H1 (cell line): ENCODE measurements at regions not wholly inside any gene's neighbourhood (a gene's known extent, or its start where the extent isn't known, plus 50 kb on each side); places are given as distances from the start of the nearest gene placed in this dataset.

ENCODE experiments used
- CTCF ChIA-PET: fragments of 300-600 bp; sonication (Branson Sonifier 250); formaldehyde crosslinking; loops from one replicate; lab custom pipeline; 2021; ENCODE audit not compliant: partially characterized antibody; lab: Charles Lee
- POLR2A ChIA-PET: fragments of 300-600 bp; sonication (Branson Sonifier 250); formaldehyde crosslinking; loops from one replicate; lab custom pipeline; 2021; ENCODE audit warnings: inconsistent platforms; ENCODE audit not compliant: partially characterized antibody; lab: Charles Lee
- DNase-seq, 2 experiments: peaks; one replicate each; pipeline versions ENCODE4 v3.0.0 to v3.0.0-alpha.2; 2010 to 2022; ENCODE audit warnings: low spot score in 2 of 2, low read depth in 1 of 2, mixed read lengths in 1 of 2
- FAIRE-seq: peaks from 2 replicates; lab custom pipeline; 2011; peaks lifted over from hg19 to GRCh38; lab: Jason Lieb, UNC
- H2AFZ ChIP-seq: 2 replicates; pipeline ENCODE4 v1.8.1; 2012; ENCODE audit warnings: low read length, inconsistent platforms
- H2AK5ac ChIP-seq: 2 replicates; pipeline ENCODE4 v1.6.1; 2013; ENCODE audit warnings: low read depth, low read length
- H2BK120ac ChIP-seq: replicated peaks from 2 replicates; pipeline ENCODE3; 2013; ENCODE audit warnings: low read depth, low read length, inconsistent platforms
- H2BK12ac ChIP-seq: 2 replicates; pipeline ENCODE4 v1.6.1; 2013; ENCODE audit warnings: low read depth, low read length
- H2BK15ac ChIP-seq: 2 replicates; pipeline ENCODE4 v1.6.1; 2013; ENCODE audit warnings: low read length
- H2BK20ac ChIP-seq: 2 replicates; pipeline ENCODE4 v1.6.1; 2013; ENCODE audit warnings: low read length
- H2BK5ac ChIP-seq: 2 replicates; pipeline ENCODE4 v1.6.1; 2013; ENCODE audit warnings: low read depth, low read length
- H3K14ac ChIP-seq: 2 replicates; pipeline ENCODE4 v1.6.1; 2013; ENCODE audit warnings: inconsistent platforms; ENCODE audit not compliant: insufficient read length
- H3K18ac ChIP-seq: 2 replicates; pipeline ENCODE4 v1.6.1; 2013; ENCODE audit warnings: low read length; ENCODE audit errors: extremely low read depth
- H3K23ac ChIP-seq: 2 replicates; pipeline ENCODE4 v1.6.1; 2013; ENCODE audit warnings: inconsistent platforms; ENCODE audit not compliant: insufficient read length
- H3K23me2 ChIP-seq: 2 replicates; pipeline ENCODE4 v1.6.1; 2013; ENCODE audit warnings: low read depth, low read length
- H3K27ac ChIP-seq: 2 replicates; pipeline ENCODE4 v1.6.1; 2011; ENCODE audit warnings: low read depth, low read length, inconsistent platforms
- H3K27me3 ChIP-seq, 4 experiments: replicated peaks in 1 of 4; 1 replicate in 1 of 4; 2 replicates in 3 of 4; pipeline versions ENCODE4 v1.6.1 to v1.8.1; 2011 to 2013; ENCODE audit warnings: low read length in 3 of 4, mild to moderate bottlenecking in 3 of 4, inconsistent platforms in 2 of 4, mixed read lengths in 2 of 4, moderate library complexity in 1 of 4; ENCODE audit not compliant: control insufficient read depth in 3 of 4, insufficient read depth in 3 of 4; ENCODE audit errors: extremely low read depth in 1 of 4
- H3K36me3 ChIP-seq, 4 experiments: 2 replicates each; pipeline versions ENCODE4 v1.6.1 to v1.8.1; 2011 to 2013; ENCODE audit warnings: mild to moderate bottlenecking in 4 of 4, low read length in 3 of 4, moderate library complexity in 2 of 4, control low read depth in 1 of 4, inconsistent platforms in 1 of 4; ENCODE audit not compliant: insufficient read depth in 4 of 4, control insufficient read depth in 2 of 4
- H3K4ac ChIP-seq: replicated peaks from 2 replicates; pipeline ENCODE3; 2013; ENCODE audit warnings: low read length, low read depth, mixed read lengths, inconsistent platforms; ENCODE audit not compliant: insufficient read length
- H3K4me1 ChIP-seq, 4 experiments: replicated peaks in 1 of 4; 1 replicate in 1 of 4; 2 replicates in 3 of 4; pipeline versions ENCODE4 v1.6.1 to v1.8.1; 2011 to 2013; ENCODE audit warnings: low read length in 3 of 4, inconsistent platforms in 2 of 4, mixed read lengths in 1 of 4; ENCODE audit not compliant: insufficient read depth in 4 of 4, control insufficient read depth in 3 of 4
- H3K4me2 ChIP-seq, 2 experiments: 2 replicates each; pipeline versions ENCODE4 v1.6.1 to v1.8.1; 2011 to 2013; ENCODE audit warnings: low read depth in 2 of 2, low read length in 2 of 2, control low read depth in 1 of 2, inconsistent platforms in 1 of 2, mild to moderate bottlenecking in 1 of 2; ENCODE audit not compliant: insufficient read depth in 1 of 2
- H3K4me3 ChIP-seq, 4 experiments: fragments of 200-600, 300-600 bp in 1 of 4; sonication (generic), shearing (Covaris generic), sonication (Bioruptor Twin) in 1 of 4; 2 replicates each; pipeline versions ENCODE4 v1.5.1 to v1.8.1; 2011 to 2016; ENCODE audit warnings: low read length in 4 of 4, low read depth in 3 of 4, control low read depth in 2 of 4, inconsistent platforms in 2 of 4, mild to moderate bottlenecking in 2 of 4, mixed read lengths in 1 of 4, moderate library complexity in 1 of 4; ENCODE audit not compliant: insufficient read depth in 2 of 4; ENCODE audit errors: extremely low read depth in 1 of 4
- H3K56ac ChIP-seq: replicated peaks from 2 replicates; pipeline ENCODE3; 2013; ENCODE audit warnings: low read depth, mild to moderate bottlenecking, mixed read lengths, low read length, inconsistent platforms; ENCODE audit not compliant: insufficient read length
- H3K79me1 ChIP-seq: 2 replicates; pipeline ENCODE4 v1.6.1; 2013; ENCODE audit warnings: low read depth, low read length, control low read depth
- H3K79me2 ChIP-seq, 2 experiments: 2 replicates each; pipeline versions ENCODE4 v1.6.1 to v1.8.1; 2012 to 2013; ENCODE audit warnings: low read length in 2 of 2, mild to moderate bottlenecking in 2 of 2, inconsistent platforms in 1 of 2; ENCODE audit not compliant: insufficient read depth in 2 of 2, control insufficient read depth in 1 of 2
- H3K9ac ChIP-seq, 4 experiments: replicated peaks in 1 of 4; 1 replicate in 1 of 4; 2 replicates in 3 of 4; pipeline versions ENCODE4 v1.6.1 to v1.8.1; 2011 to 2013; ENCODE audit warnings: low read depth in 3 of 4, low read length in 3 of 4, control low read depth in 2 of 4, mild to moderate bottlenecking in 2 of 4, moderate library complexity in 2 of 4, inconsistent platforms in 1 of 4; ENCODE audit errors: extremely low read depth in 1 of 4
- H3K9me3 ChIP-seq, 2 experiments: 2 replicates each; pipeline versions ENCODE4 v1.6.1 to v1.8.1; 2012 to 2013; ENCODE audit warnings: mild to moderate bottlenecking in 2 of 2, moderate library complexity in 2 of 2, control low read depth in 1 of 2, inconsistent platforms in 1 of 2, low read depth in 1 of 2, low read length in 1 of 2, mixed read lengths in 1 of 2; ENCODE audit not compliant: insufficient read depth in 2 of 2
- H4K20me1 ChIP-seq, 2 experiments: replicated peaks in 1 of 2; 2 replicates each; pipeline versions ENCODE3 to v1.8.1; 2011 to 2013; ENCODE audit warnings: inconsistent platforms in 2 of 2, low read length in 2 of 2, mild to moderate bottlenecking in 1 of 2; ENCODE audit not compliant: insufficient read depth in 2 of 2, control insufficient read depth in 1 of 2
- H4K5ac ChIP-seq: 2 replicates; pipeline ENCODE4 v1.6.1; 2013; ENCODE audit warnings: low read length, low read depth, mixed read lengths, inconsistent platforms; ENCODE audit not compliant: insufficient read length
- H4K8ac ChIP-seq: 2 replicates; pipeline ENCODE4 v1.8.0; 2013; ENCODE audit warnings: mild to moderate bottlenecking, moderate library complexity, low read length, inconsistent platforms; ENCODE audit not compliant: insufficient read depth; ENCODE audit errors: extremely low read depth
- H4K91ac ChIP-seq: replicated peaks from 2 replicates; pipeline ENCODE3; 2013; ENCODE audit warnings: low read length, mixed read lengths, inconsistent platforms; ENCODE audit not compliant: insufficient read length
- ASH2L ChIP-seq: fragments of 200-600, 300-600 bp; sonication (generic); IDR thresholded peaks from one replicate; pipeline ENCODE4 v1.7.1; 2017; ENCODE audit warnings: low read length
- ATF2 ChIP-seq: IDR thresholded peaks from 2 replicates; pipeline ENCODE4 v1.6.1; 2012; ENCODE audit warnings: low read length, inconsistent platforms
- CHD1 ChIP-seq: IDR thresholded peaks from 2 replicates; pipeline ENCODE4 v1.6.1; 2012; ENCODE audit warnings: low read depth, low read length, improper control_type of control experiment
- CTBP2 ChIP-seq: IDR thresholded peaks from 2 replicates; pipeline ENCODE4 v1.7.0; 2011; ENCODE audit warnings: borderline replicate concordance, mild to moderate bottlenecking, moderate library complexity, mixed read lengths, low read length; ENCODE audit not compliant: insufficient read depth, insufficient read length
- E2F6 ChIP-seq: IDR thresholded peaks from 2 replicates; pipeline ENCODE4 v1.6.1; 2012; ENCODE audit warnings: inconsistent platforms
- EZH2 ChIP-seq: fragments of 200-600 bp; sonication (generic); IDR thresholded peaks from 2 replicates; pipeline ENCODE4 v1.7.1; 2012; ENCODE audit warnings: low read depth, mild to moderate bottlenecking, moderate library complexity, low read length, inconsistent platforms; ENCODE audit not compliant: severe bottlenecking
- POLR2A ChIP-seq, 2 experiments: IDR thresholded peaks; 1 replicate in 1 of 2; 2 replicates in 1 of 2; pipeline ENCODE4 v1.6.1; 2011; ENCODE audit warnings: low read depth in 2 of 2, low read length in 2 of 2, mild to moderate bottlenecking in 2 of 2; ENCODE audit errors: control extremely low read depth in 1 of 2
- RBBP5 ChIP-seq: IDR thresholded peaks from 2 replicates; pipeline ENCODE4 v1.7.1; 2012; ENCODE audit warnings: low read depth, mild to moderate bottlenecking, inconsistent platforms, low read length, moderate library complexity, borderline replicate concordance
- RFX5 ChIP-seq: IDR thresholded peaks from 2 replicates; pipeline ENCODE4 v1.6.1; 2011; ENCODE audit warnings: low read depth, low read length, improper control_type of control experiment, borderline replicate concordance
- SIN3A ChIP-seq, 2 experiments: IDR thresholded peaks in 1 of 2; conservative IDR thresholded peaks in 1 of 2; 2 replicates each; pipeline ENCODE4 v1.6.1; 2011 to 2012; ENCODE audit warnings: low read length in 2 of 2, improper control_type of control experiment in 1 of 2, low read depth in 1 of 2, mild to moderate bottlenecking in 1 of 2
- SP2 ChIP-seq: IDR thresholded peaks from 2 replicates; pipeline ENCODE4 v1.6.1; 2012; ENCODE audit warnings: mild to moderate bottlenecking, low read length, inconsistent platforms
- TEAD4 ChIP-seq: IDR thresholded peaks from 2 replicates; pipeline ENCODE4 v1.6.1; 2012; ENCODE audit warnings: low read depth, low read length, inconsistent platforms, mixed read lengths

- Histone ChIP-seq H3K36me3 (no peaks in the 10 kb centered on the region), H3K4me2 (no peak overlapping the region), H3K27me3 (no peaks in the 10 kb centered on the region), H3K4me3 (no peak overlapping the region), H3K9me3 (no peaks in the 10 kb centered on the region), H4K20me1 (no peaks in the 10 kb centered on the region), H3K4me1 (0 out of 7 replicates have a peak, but pooled peaks cover 0 to 3% (median 0%) of the 10 kb centered on the region in 4 experiments), H2BK15ac (no peak overlapping the region), H4K91ac (no peak overlapping the region), H3K4ac (no peak overlapping the region), H3K18ac (no peak overlapping the region), H3K79me2 (no peaks in the 10 kb centered on the region), H2BK12ac (no peak overlapping the region), H3K79me1 (no peaks in the 10 kb centered on the region; the same call in 1 of the 2 replicates), H3K9ac (no peak overlapping the region), H2BK5ac (no peak overlapping the region), H4K5ac (no peak overlapping the region), H2BK120ac (no peak overlapping the region), H2AFZ (0 out of 2 replicates have a peak overlapping the region, but pooled peaks have one; percentile 48), H3K23me2 (no peaks in the 10 kb centered on the region), H3K56ac (no peak overlapping the region), H2BK20ac (no peak overlapping the region), H3K27ac (no peak overlapping the region), H4K8ac (no peak overlapping the region), H3K14ac (no peak overlapping the region), H2AK5ac (no peak overlapping the region), H3K23ac (no peak overlapping the region)
- DNase-seq = no peak
- TF ChIP-seq POLR2A (IDR thresholded peaks at IDR 0.05; ENCODE audit: control extremely low read depth in 1 of 2, low read depth in 2 of 2, low read length in 2 of 2) (no peak), CTBP2 (no peak), SP2 (no peak), RBBP5 (no peak), SIN3A (conservative IDR thresholded peaks at IDR 0.05 in 1 of 2, IDR thresholded peaks at IDR 0.05 in 1 of 2; ENCODE audit: low read depth in 1 of 2, low read length in 2 of 2) (no peak), ASH2L (no peak), ATF2 (no peak), EZH2 (no peak), E2F6 (no peak), CHD1 (no peak), RFX5 (no peak), TEAD4 (no peak)
- CTCF ChIA-PET = interaction anchor here (1.4 kb wide), 1 partner anchor 17 kb away, joined by 3 read pairs; no protein-coding TSS in a partner anchor
- POLR2A ChIA-PET = interaction anchor here (1.5 kb wide), 1 partner anchor 10 kb away, joined by 3 read pairs; no protein-coding TSS in a partner anchor
- no peak for FAIRE-seq
These were observed 406.9 kb upstream of the ADAMTS9 start for GRCh38 chr3:65094723-65095122.
